GM12878 (cell line): ENCODE measurements at regions not wholly inside any gene's neighbourhood (a gene's known extent, or its start where the extent isn't known, plus 50 kb on each side); places are given as distances from the start of the nearest gene placed in this dataset.

ENCODE experiments used
- ATAC-seq: fragments of 200-7000 bp; cut with Tn5 transposase; 3 replicates; pipeline ENCODE4 v1.9.1; 2020; ENCODE audit warnings: mild to moderate bottlenecking, moderate library complexity
- BruUV-seq: library from RNA; stranded (reverse); fragments of 400-500 nt; replicated peaks from 2 replicates; lab custom pipeline; 2021; lab: Mats Ljungman, UMichigan
- CTCF ChIA-PET: fragments of 300-600 bp; sonication (Branson Sonifier 250); formaldehyde crosslinking; extraction: SDS; loops from one replicate; lab custom pipeline; 2021; ENCODE audit warnings: inconsistent platforms; lab: Yijun Ruan, JAX
- POLR2A ChIA-PET: fragments of 350-600 bp; formaldehyde crosslinking; extraction: SDS; loops from one replicate; lab custom pipeline; 2021; ENCODE audit warnings: inconsistent platforms; lab: Charles Lee
- RAD21 ChIA-PET: fragments of 300-600 bp; sonication (Branson Sonifier 250); formaldehyde crosslinking; loops from one replicate; lab custom pipeline; 2023; ENCODE audit warnings: antibody characterized with exemption; ENCODE audit not compliant: unreplicated experiment; lab: Charles Lee
- SMC1A ChIA-PET: fragments of 300-600 bp; sonication (Branson Sonifier 250); formaldehyde crosslinking; loops from one replicate; lab custom pipeline; 2023; ENCODE audit not compliant: unreplicated experiment, uncharacterized antibody; lab: Charles Lee
- DNase-seq: peaks from one replicate; pipeline ENCODE4 v3.0.0-alpha.2; 2011; ENCODE audit warnings: low read depth, low spot score
- FAIRE-seq: peaks from 3 replicates; lab custom pipeline; 2011; peaks lifted over from hg19 to GRCh38; lab: Jason Lieb, UNC
- H2AFZ ChIP-seq: 2 replicates; pipeline ENCODE4 v1.6.0; 2011; ENCODE audit warnings: low read depth, low read length, control low read depth; ENCODE audit not compliant: control insufficient read depth
- H3K27ac ChIP-seq: 2 replicates; pipeline ENCODE4 v1.5.1; 2011; ENCODE audit warnings: control low read depth; ENCODE audit not compliant: control insufficient read depth, insufficient read depth
- H3K27me3 ChIP-seq, 2 experiments: replicated peaks in 1 of 2; 2 replicates each; pipeline versions ENCODE4 v1.6.0 to v1.6.1; 2011; ENCODE audit warnings: low read length in 1 of 2; ENCODE audit not compliant: control insufficient read depth in 2 of 2, insufficient read depth in 2 of 2
- H3K36me3 ChIP-seq, 2 experiments: 2 replicates each; pipeline ENCODE4 v1.5.1; 2011; ENCODE audit warnings: low read length in 1 of 2; ENCODE audit not compliant: control insufficient read depth in 2 of 2, insufficient read depth in 2 of 2
- H3K4me1 ChIP-seq: 2 replicates; pipeline ENCODE4 v1.6.1; 2011; ENCODE audit warnings: mild to moderate bottlenecking, low read length, moderate library complexity, mixed read lengths; ENCODE audit not compliant: control insufficient read depth, insufficient read depth
- H3K4me2 ChIP-seq: 2 replicates; pipeline ENCODE4 v1.6.0; 2011; ENCODE audit warnings: control low read depth; ENCODE audit not compliant: control insufficient read depth, insufficient read depth
- H3K4me3 ChIP-seq: fragments of 200-600 bp; sonication (generic); 2 replicates; pipeline ENCODE4 v1.5.1; 2016
- H3K79me2 ChIP-seq: 2 replicates; pipeline ENCODE4 v1.6.0; 2011; ENCODE audit warnings: low read length; ENCODE audit not compliant: control insufficient read depth, insufficient read depth
- H3K9ac ChIP-seq: 2 replicates; pipeline ENCODE4 v1.8.0; 2011; ENCODE audit warnings: low read length, control low read depth, mixed read lengths; ENCODE audit not compliant: control insufficient read depth, insufficient read depth
- H3K9me3 ChIP-seq: replicated peaks from 3 replicates; pipeline ENCODE4 v1.5.1; 2011; ENCODE audit warnings: mild to moderate bottlenecking, low read length; ENCODE audit not compliant: control insufficient read depth, insufficient read depth
- H4K20me1 ChIP-seq: 2 replicates; pipeline ENCODE4 v1.6.0; 2011; ENCODE audit not compliant: control insufficient read depth, insufficient read depth
- CBFB ChIP-seq: IDR thresholded peaks from 2 replicates; pipeline ENCODE4 v1.6.1; 2016; ENCODE audit warnings: antibody characterized with exemption, low read depth
- CHD1 ChIP-seq: IDR thresholded peaks from 2 replicates; pipeline ENCODE4 v1.6.1; 2012; ENCODE audit warnings: low read depth, low read length, improper control_type of control experiment
- CREB1 ChIP-seq: IDR thresholded peaks from 2 replicates; pipeline ENCODE4 v1.6.1; 2012; ENCODE audit warnings: low read depth, mild to moderate bottlenecking, inconsistent platforms
- HDAC2 ChIP-seq: fragments of 200-600 bp; sonication (generic); IDR thresholded peaks from 2 replicates; pipeline ENCODE4 v1.6.1; 2017
- HDGF ChIP-seq: fragments of 450-650 bp; IDR thresholded peaks from 2 replicates; pipeline ENCODE4 v1.6.1; 2016; ENCODE audit warnings: antibody characterized with exemption
- IKZF2 ChIP-seq, 2 experiments: fragments of 450-650 bp; IDR thresholded peaks; 2 replicates each; pipeline ENCODE4 v1.6.1; 2017; ENCODE audit warnings: mild to moderate bottlenecking in 2 of 2, moderate library complexity in 2 of 2
- MTA2 ChIP-seq: fragments of 450-650 bp; IDR thresholded peaks from 2 replicates; pipeline ENCODE4 v1.6.1; 2016; ENCODE audit warnings: low read depth, mild to moderate bottlenecking, moderate library complexity
- NFIC ChIP-seq: IDR thresholded peaks from 2 replicates; pipeline ENCODE4 v1.6.1; 2012; ENCODE audit warnings: low read depth, mild to moderate bottlenecking, inconsistent platforms, low read length, moderate library complexity
- RCOR1 ChIP-seq: conservative IDR thresholded peaks from 2 replicates; pipeline ENCODE4 v1.6.1; 2012; ENCODE audit warnings: low read depth, low read length, improper control_type of control experiment
- RUNX3 ChIP-seq: IDR thresholded peaks from 2 replicates; pipeline ENCODE4 v1.6.1; 2012; ENCODE audit warnings: low read length, inconsistent platforms
- SMC3 ChIP-seq: IDR thresholded peaks from 2 replicates; pipeline ENCODE4 v1.6.1; 2011; ENCODE audit warnings: low read length, improper control_type of control experiment, borderline replicate concordance
- TARDBP ChIP-seq: IDR thresholded peaks from 2 replicates; pipeline ENCODE4 v1.6.1; 2016; ENCODE audit warnings: borderline replicate concordance
- TCF7 ChIP-seq: IDR thresholded peaks from 2 replicates; pipeline ENCODE4 v1.6.1; 2014; ENCODE audit warnings: antibody characterized with exemption, borderline replicate concordance
- YY1 ChIP-seq: IDR thresholded peaks from 2 replicates; pipeline ENCODE4 v1.6.1; 2011; ENCODE audit warnings: low read depth, mild to moderate bottlenecking, low read length
- ZNF384 ChIP-seq: IDR thresholded peaks from 2 replicates; pipeline ENCODE4 v1.6.1; 2012; ENCODE audit warnings: low read depth, mild to moderate bottlenecking, low read length, improper control_type of control experiment, borderline replicate concordance
- ZNF622 ChIP-seq: fragments of 450-650 bp; IDR thresholded peaks from 2 replicates; pipeline ENCODE4 v1.6.1; 2017; ENCODE audit warnings: mild to moderate bottlenecking, inconsistent platforms
- ZZZ3 ChIP-seq: IDR thresholded peaks from 2 replicates; pipeline ENCODE4 v1.6.1; 2011; ENCODE audit warnings: low read depth; ENCODE audit not compliant: control insufficient read depth, insufficient read length
- WGBS: methylation state at CpG from one replicate; pipeline ENCODE4 v1.1.6; 2016; ENCODE audit warnings: low lambda C conversion rate; ENCODE audit not compliant: insufficient replicate concordance, insufficient coverage; ENCODE audit errors: missing lambda C conversion rate; 5-methylcytosine and 5-hydroxymethylcytosine counted together
- in situ Hi-C: fragments of 300-500 bp; cut with MboI; formaldehyde crosslinking; loops from 9 replicates; pipeline ENCODE4 v1.14.3; 2018; ENCODE audit warnings: mixed read lengths
- intact Hi-C: fragments of 100-400 bp; cut with micrococcal nuclease; formaldehyde crosslinking; loops from one replicate; pipeline ENCODE4 v1.14.2; 2022; ENCODE audit not compliant: unreplicated experiment
- TF ChIP-seq, protein P1 (sequence below): fragments of 450-650 bp; IDR thresholded peaks from 2 replicates; pipeline ENCODE4 v1.6.1; 2018; ENCODE audit warnings: borderline replicate concordance, mild to moderate bottlenecking; ENCODE audit not compliant: partially characterized antibody

DNA sequence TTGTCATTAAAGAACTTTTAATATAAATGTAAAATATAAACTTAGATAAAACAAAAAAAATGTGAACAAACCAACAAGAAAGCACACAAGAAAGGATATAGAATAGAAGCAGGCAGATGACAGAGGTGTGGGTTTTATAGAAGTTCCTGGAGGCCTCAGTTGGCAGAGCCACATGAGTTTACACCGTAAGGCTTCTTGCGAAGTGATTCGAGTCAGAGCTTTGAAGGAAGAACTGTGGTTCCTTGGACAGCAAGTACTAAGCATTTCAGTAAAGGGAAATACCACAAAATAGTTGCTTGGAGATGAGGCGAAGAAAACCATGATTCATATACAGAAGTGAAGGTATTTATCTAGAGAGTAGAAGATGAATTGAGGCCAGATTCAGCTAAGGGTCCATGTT is 207.9 kb upstream of the EYA4 start:
- H3K27ac ChIP-seq, result no peak overlapping the region
- H4K20me1 ChIP-seq, result no peaks in the 10 kb centered on the region
- in situ Hi-C loops, result no loop called here
- ATAC-seq (no peak), DNase-seq (no peak), FAIRE-seq (no peak)
- no peaks in the 10 kb centered on the region for H3K27me3 ChIP-seq
- H3K36me3 ChIP-seq, result no peaks in the 10 kb centered on the region
- no peak overlapping the region for H2AFZ ChIP-seq
- RAD21 ChIA-PET, result no interaction called here
- H3K4me3 ChIP-seq, result no peak overlapping the region
- no peaks in the 10 kb centered on the region for H3K4me1 ChIP-seq
- H3K79me2 ChIP-seq, result no peaks in the 10 kb centered on the region
- no TSS peak for BruUV-seq
- H3K9me3 ChIP-seq, result no peaks in the 10 kb centered on the region
- H3K9ac ChIP-seq, result no peak overlapping the region
- CTCF ChIA-PET, result no interaction called here
- POLR2A ChIA-PET, result no interaction called here
- WGBS, result 15% methylated on average over 4 of the region's 4 CpGs
- no peak overlapping the region for H3K4me2 ChIP-seq
- intact Hi-C loops, result no loop called here
- TF ChIP-seq CHD1 (no peak), MTA2 (no peak), RUNX3 (no peak), CREB1 (no peak), CBFB (no peak), TCF7 (no peak), RCOR1 (no peak), HDAC2 (no peak), ZZZ3 (no peak), ZNF384 (no peak), NFIC (no peak), ZNF622 (no peak), HDGF (no peak), SMC3 (no peak), TARDBP (no peak), YY1 (no peak), IKZF2 (IDR thresholded peaks at IDR 0.05) (no peak)
- TF ChIP-seq, protein P1, sequence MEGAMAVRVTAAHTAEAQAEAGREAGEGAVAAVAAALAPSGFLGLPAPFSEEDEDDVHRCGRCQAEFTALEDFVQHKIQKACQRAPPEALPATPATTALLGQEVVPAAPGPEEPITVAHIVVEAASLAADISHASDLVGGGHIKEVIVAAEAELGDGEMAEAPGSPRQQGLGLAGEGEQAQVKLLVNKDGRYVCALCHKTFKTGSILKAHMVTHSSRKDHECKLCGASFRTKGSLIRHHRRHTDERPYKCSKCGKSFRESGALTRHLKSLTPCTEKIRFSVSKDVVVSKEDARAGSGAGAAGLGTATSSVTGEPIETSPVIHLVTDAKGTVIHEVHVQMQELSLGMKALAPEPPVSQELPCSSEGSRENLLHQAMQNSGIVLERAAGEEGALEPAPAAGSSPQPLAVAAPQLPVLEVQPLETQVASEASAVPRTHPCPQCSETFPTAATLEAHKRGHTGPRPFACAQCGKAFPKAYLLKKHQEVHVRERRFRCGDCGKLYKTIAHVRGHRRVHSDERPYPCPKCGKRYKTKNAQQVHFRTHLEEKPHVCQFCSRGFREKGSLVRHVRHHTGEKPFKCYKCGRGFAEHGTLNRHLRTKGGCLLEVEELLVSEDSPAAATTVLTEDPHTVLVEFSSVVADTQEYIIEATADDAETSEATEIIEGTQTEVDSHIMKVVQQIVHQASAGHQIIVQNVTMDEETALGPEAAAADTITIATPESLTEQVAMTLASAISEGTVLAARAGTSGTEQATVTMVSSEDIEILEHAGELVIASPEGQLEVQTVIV, result no peak
- SMC1A ChIA-PET, result no interaction called here
